SK-N-SH (cell line): ENCODE measurements at regions not wholly inside any gene's neighbourhood (a gene's known extent, or its start where the extent isn't known, plus 50 kb on each side); places are given as distances from the start of the nearest gene placed in this dataset.
"Not testable (repeated sequence)": the region's sequence is repeated elsewhere in the genome, so short reads cannot be mapped to it uniquely, and the experiment has no call there.

Experiments
- CTCF ChIP-seq: fragments of 200-600 bp; sonication (generic); IDR thresholded peaks from 2 replicates; pipeline ENCODE4 v1.6.1; 2017; ENCODE audit warnings: antibody characterized with exemption, mild to moderate bottlenecking, moderate library complexity
- FOXJ3 ChIP-seq: sonication (generic); formaldehyde crosslinking; IDR thresholded peaks from 2 replicates; pipeline ENCODE4 v1.5.1; 2020; ENCODE audit warnings: mild to moderate bottlenecking, missing genetic modification reagents
- GABPA ChIP-seq: IDR thresholded peaks from 2 replicates; pipeline ENCODE4 v1.4.0; 2012; ENCODE audit warnings: low read depth, mild to moderate bottlenecking
- JUND ChIP-seq: IDR thresholded peaks from 2 replicates; pipeline ENCODE4 v1.4.0; 2012
- MXI1 ChIP-seq: IDR thresholded peaks from 2 replicates; pipeline ENCODE4 v1.6.1; 2012; ENCODE audit warnings: mild to moderate bottlenecking, low read depth, low read length, improper control_type of control experiment
- NFIC ChIP-seq: IDR thresholded peaks from 2 replicates; pipeline ENCODE4 v1.4.0; 2012; ENCODE audit warnings: borderline replicate concordance
- NRF1 ChIP-seq: IDR thresholded peaks from 2 replicates; pipeline ENCODE4 v1.6.1; 2012; ENCODE audit warnings: low read depth, mild to moderate bottlenecking, low read length
- POLR2AphosphoS5 ChIP-seq: IDR thresholded peaks from 2 replicates; pipeline ENCODE4 v1.6.1; 2012; ENCODE audit warnings: low read depth, low read length
- RCOR1 ChIP-seq: fragments of 150-350 bp; IDR thresholded peaks from 2 replicates; pipeline ENCODE4 v1.6.1; 2017; ENCODE audit warnings: antibody characterized with exemption, low read length
- REST ChIP-seq: IDR thresholded peaks from 2 replicates; pipeline ENCODE4 v1.6.1; 2012; ENCODE audit warnings: mild to moderate bottlenecking, low read depth, low read length, moderate library complexity
- RFX5 ChIP-seq: IDR thresholded peaks from 2 replicates; pipeline ENCODE4 v1.6.1; 2012; ENCODE audit warnings: mild to moderate bottlenecking, improper control_type of control experiment, low read length
- TAF1 ChIP-seq: IDR thresholded peaks from 2 replicates; pipeline ENCODE4 v1.6.1; 2012; ENCODE audit warnings: low read depth, mild to moderate bottlenecking, low read length, moderate library complexity, borderline replicate concordance
- TCF12 ChIP-seq: IDR thresholded peaks from 2 replicates; pipeline ENCODE4 v1.4.0; 2012

GRCh38 chr7:39791035-39791434 lies 159.0 kb upstream of the CDK13 start:
- TF ChIP-seq CTCF = peak; percentile 46
- not testable (repeated sequence) for TF ChIP-seq REST; POLR2AphosphoS5; MXI1; FOXJ3 (CRISPR knock-in tag); TCF12; NRF1; RCOR1; JUND; TAF1; NFIC; RFX5; GABPA
